ENCODE measurements at regions not wholly inside any gene's neighbourhood (a gene's known extent, or its start where the extent isn't known, plus 50 kb on each side); places are given as distances from the start of the nearest gene placed in this dataset.

DNA sequence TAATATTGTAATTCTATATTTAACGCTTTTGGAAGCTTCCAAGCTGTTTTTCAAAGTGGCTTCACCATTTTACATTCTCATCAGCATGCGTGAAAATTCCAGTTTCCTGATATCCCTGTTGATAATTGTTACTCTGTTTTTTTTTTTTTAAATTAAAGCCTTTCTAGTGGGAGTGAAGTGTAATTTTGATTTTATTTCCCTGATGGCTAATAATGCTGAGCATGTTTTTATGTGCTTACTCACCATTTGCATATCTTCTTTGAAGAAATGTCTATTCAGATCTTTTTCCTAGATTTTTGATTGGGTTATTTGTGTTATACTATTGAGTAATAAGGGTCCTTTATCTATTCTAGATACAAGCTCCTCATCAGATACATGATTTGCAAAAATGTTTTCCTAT is 382.8 kb upstream of the HS6ST1 start:
- Histone ChIP-seq H3K9me3 (no peaks in the 10 kb centered on the region), H3K4me1 (no peaks in the 10 kb centered on the region), H3K27ac (no peak overlapping the region), H3K4me3 (no peak overlapping the region), H3K36me3 (no peaks in the 10 kb centered on the region), H3K27me3 (no peaks in the 10 kb centered on the region)
- TF ChIP-seq, protein P1, sequence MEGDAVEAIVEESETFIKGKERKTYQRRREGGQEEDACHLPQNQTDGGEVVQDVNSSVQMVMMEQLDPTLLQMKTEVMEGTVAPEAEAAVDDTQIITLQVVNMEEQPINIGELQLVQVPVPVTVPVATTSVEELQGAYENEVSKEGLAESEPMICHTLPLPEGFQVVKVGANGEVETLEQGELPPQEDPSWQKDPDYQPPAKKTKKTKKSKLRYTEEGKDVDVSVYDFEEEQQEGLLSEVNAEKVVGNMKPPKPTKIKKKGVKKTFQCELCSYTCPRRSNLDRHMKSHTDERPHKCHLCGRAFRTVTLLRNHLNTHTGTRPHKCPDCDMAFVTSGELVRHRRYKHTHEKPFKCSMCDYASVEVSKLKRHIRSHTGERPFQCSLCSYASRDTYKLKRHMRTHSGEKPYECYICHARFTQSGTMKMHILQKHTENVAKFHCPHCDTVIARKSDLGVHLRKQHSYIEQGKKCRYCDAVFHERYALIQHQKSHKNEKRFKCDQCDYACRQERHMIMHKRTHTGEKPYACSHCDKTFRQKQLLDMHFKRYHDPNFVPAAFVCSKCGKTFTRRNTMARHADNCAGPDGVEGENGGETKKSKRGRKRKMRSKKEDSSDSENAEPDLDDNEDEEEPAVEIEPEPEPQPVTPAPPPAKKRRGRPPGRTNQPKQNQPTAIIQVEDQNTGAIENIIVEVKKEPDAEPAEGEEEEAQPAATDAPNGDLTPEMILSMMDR (IDR thresholded peaks at IDR 0.05) = no peak
- TF ChIP-seq EP300 (IDR thresholded peaks at IDR 0.05) (no peak), POLR2A (IDR thresholded peaks at IDR 0.05) (no peak)
- WGBS, 2 donors = 91 to 97% methylated on average over 2 of the region's 2 CpGs
- DNase-seq (ENCODE audit: low spot score in 2 of 2) = no peak

DNA sequence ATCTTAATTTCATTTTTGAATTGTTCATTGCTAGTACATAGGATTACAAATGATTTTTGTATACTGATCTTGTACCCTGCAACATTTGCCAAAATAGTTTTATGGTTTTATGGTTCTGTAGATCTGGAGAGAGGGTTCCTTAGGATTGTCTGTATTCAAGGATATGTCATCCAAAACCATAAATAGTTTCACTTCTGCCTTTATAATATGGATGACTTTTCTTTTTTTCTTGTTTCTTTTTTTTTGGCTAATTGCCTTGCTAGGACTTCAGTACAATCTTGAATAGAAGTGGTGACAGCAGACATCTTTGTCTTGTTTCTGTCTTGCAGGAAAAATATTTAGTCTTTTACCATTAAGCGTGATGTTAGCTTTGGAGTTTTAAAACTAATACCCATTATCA is 383.9 kb upstream of the HS6ST1 start:
- WGBS, 2 donors = 77 to 90% methylated on average over 1 of the region's 1 CpG
- no peaks in the 10 kb centered on the region for H3K27me3 ChIP-seq
- no peak for TF ChIP-seq POLR2A (IDR thresholded peaks at IDR 0.05)
- DNase-seq (ENCODE audit: low spot score in 2 of 2) = no peak
- H3K9me3 ChIP-seq = peaks cover 0 to 5% (median 2%) of the 10 kb centered on the region in 4 donors
- no peaks in the 10 kb centered on the region for H3K4me1 ChIP-seq
- no peak overlapping the region for H3K27ac ChIP-seq
- H3K4me3 ChIP-seq = no peak overlapping the region
- no peaks in the 10 kb centered on the region for H3K36me3 ChIP-seq

DNA sequence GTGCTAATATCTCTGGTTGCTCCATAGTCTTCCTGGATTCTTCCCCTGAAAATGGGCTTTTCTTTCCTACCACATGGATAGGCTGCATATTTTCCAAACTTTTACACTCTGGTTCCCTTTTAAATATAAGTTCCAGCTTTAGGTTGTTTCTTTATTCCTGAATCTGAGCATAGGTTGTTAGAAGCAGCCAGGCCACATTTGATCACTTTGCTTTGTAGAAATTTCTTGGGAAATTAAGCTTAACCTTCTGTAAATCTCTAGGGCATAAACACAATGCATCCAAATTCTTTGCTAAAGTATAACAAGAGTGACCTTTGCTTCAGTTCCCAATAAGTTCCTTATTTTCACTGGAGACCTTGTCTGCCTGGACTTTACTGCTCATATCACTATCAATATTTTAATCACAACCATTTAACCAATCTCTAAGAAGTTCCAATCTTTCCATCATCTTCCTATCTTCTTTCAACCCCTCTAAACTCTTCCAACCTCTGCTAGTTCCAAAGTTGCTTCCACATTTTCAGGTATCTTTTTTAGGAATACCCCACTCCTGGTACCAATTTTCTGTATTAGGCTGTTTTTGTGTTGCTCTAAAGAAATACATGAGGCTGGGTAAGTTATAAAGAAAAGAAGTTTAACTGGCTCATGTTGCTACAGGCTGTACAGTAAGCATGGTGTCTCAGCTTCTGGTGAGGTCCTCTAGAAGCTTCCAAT is 389.6 kb upstream of the HS6ST1 start:
- no peak for DNase-seq (ENCODE audit: low spot score in 2 of 2)
- H3K9me3 ChIP-seq = peaks cover 0 to 29% (median 10%) of the 10 kb centered on the region in 4 donors

DNA sequence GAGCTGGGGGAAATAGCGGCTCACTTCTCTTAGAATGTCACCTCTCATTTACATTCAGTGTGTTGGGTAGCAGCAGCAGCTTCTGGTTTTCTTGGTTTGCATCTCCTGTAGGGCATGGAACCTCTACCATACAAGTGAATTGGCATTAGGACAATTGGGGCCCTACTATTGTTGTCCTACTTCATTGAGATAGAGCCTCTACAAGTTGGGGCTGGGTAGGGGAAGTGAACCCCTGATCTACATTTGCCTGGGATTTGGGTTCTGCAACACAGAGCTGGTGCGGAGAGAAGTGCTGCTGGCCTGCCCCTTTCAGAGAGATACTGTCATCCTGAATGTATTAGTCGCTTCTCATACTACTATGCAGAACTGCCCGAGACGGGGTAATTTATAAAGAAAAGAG is 391.6 kb upstream of the HS6ST1 start:
- 89 to 94% methylated on average over 5 of the region's 5 CpGs for WGBS, 2 donors

More for the DNA sequence above, 389.6 kb upstream of the HS6ST1 start:
- Histone ChIP-seq H3K27ac (no peak overlapping the region), H3K27me3 (no peaks in the 10 kb centered on the region), H3K36me3 (no peaks in the 10 kb centered on the region), H3K4me3 (no peak overlapping the region), H3K4me1 (no peaks in the 10 kb centered on the region)
- TF ChIP-seq EP300 (IDR thresholded peaks at IDR 0.05) = no peak
- no peak for TF ChIP-seq POLR2A (IDR thresholded peaks at IDR 0.05)
- TF ChIP-seq, protein P1 (IDR thresholded peaks at IDR 0.05) = no peak

DNA sequence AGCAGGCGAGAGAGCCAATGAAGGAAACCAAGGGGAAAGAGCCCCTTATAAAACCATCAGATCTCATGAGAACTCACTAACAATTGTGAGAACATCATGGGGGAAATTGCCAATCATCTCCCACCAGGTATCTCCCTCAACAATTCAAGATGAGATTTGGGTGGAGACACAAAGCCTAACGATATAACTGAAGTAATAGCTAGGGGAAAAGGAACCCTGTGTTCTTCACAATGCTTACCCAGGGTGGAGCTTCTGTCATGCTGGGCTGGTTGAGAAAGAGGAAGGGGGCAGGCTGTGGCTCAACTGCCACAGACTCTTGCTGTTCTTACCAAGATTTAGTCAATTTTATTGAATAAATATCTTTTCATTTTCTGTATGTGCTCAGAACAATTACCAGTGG is 392.1 kb upstream of the HS6ST1 start:
- DNase-seq (ENCODE audit: low spot score in 2 of 2) = no peak
- no peaks in the 10 kb centered on the region for H3K36me3 ChIP-seq
- H3K4me1 ChIP-seq = no peaks in the 10 kb centered on the region
- H3K27me3 ChIP-seq = no peaks in the 10 kb centered on the region
- WGBS, 2 donors = 57 to 70% methylated on average over 2 of the region's 2 CpGs
- no peak for TF ChIP-seq EP300 (IDR thresholded peaks at IDR 0.05)
- H3K9me3 ChIP-seq = peaks cover 0 to 29% (median 10%) of the 10 kb centered on the region in 4 donors
- no peak overlapping the region for H3K4me3 ChIP-seq
- no peak overlapping the region for H3K27ac ChIP-seq

More for the DNA sequence above, 391.6 kb upstream of the HS6ST1 start:
- TF ChIP-seq EP300 (IDR thresholded peaks at IDR 0.05) (no peak), POLR2A (IDR thresholded peaks at IDR 0.05) (no peak)
- TF ChIP-seq, protein P1 (IDR thresholded peaks at IDR 0.05) = no peak
- Histone ChIP-seq H3K4me3 (no peak overlapping the region), H3K27ac (no peak overlapping the region), H3K9me3 (peaks cover 0 to 29% (median 10%) of the 10 kb centered on the region in 4 donors), H3K27me3 (no peaks in the 10 kb centered on the region), H3K36me3 (no peaks in the 10 kb centered on the region), H3K4me1 (no peaks in the 10 kb centered on the region)
- DNase-seq (ENCODE audit: low spot score in 2 of 2) = no peak

DNA sequence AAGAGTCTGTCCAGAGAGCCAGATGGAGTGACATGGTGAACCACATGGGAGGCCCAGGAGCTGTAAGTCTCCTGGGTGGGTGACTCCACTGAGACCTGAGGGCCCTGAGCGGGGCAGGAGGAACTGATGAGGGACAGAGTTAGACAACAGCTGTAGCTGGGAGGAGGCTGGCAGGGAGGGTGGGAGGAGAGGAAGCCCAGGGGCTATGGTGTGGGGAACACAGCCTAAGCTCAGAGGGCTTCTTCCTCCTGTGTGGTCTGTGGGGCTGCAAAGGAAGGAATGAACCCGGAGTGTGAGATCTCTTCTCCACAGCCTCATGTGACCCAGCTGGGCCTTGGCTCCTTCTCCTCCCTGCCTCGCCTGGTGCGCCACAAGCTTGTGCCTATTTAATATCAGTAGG is 395.6 kb upstream of the HS6ST1 start:
- Histone ChIP-seq H3K4me1 (no peaks in the 10 kb centered on the region), H3K27me3 (no peaks in the 10 kb centered on the region), H3K27ac (no peak overlapping the region), H3K4me3 (no peak overlapping the region), H3K9me3 (peaks cover 0 to 7% (median 0%) of the 10 kb centered on the region in 4 donors), H3K36me3 (no peaks in the 10 kb centered on the region)
- peak in 1 of 2 donors; percentile 5 for DNase-seq (ENCODE audit: low spot score in 2 of 2)
- WGBS, 2 donors = 59 to 63% methylated on average over 4 of the region's 4 CpGs
- TF ChIP-seq POLR2A (IDR thresholded peaks at IDR 0.05) = no peak
- TF ChIP-seq, protein P1 (IDR thresholded peaks at IDR 0.05) = no peak
- no peak for TF ChIP-seq EP300 (IDR thresholded peaks at IDR 0.05)
